Endothelial cell of umbilical vein (primary cell): ENCODE measurements at regions not wholly inside any gene's neighbourhood (a gene's known extent, or its start where the extent isn't known, plus 50 kb on each side); places are given as distances from the start of the nearest gene placed in this dataset.

Experiments used
- CTCF ChIP-seq, 2 donors: IDR thresholded peaks; 1 replicate in 1 of 2; 2 replicates in 1 of 2; pipeline ENCODE4 v1.5.1; 2011; ENCODE audit warnings: low read length in 2 of 2, mild to moderate bottlenecking in 2 of 2, moderate library complexity in 2 of 2, control low read depth in 1 of 2, inconsistent platforms in 1 of 2, low read depth in 1 of 2; ENCODE audit not compliant: insufficient read depth in 1 of 2; ENCODE audit errors: extremely low read depth in 1 of 2
- EZH2 ChIP-seq: IDR thresholded peaks from 2 replicates; pipeline ENCODE4 v1.6.1; 2012; ENCODE audit warnings: borderline replicate concordance, low read depth, mild to moderate bottlenecking, moderate library complexity, low read length, inconsistent platforms; ENCODE audit not compliant: severe bottlenecking
- FOS ChIP-seq: IDR thresholded peaks from 2 replicates; pipeline ENCODE4 v1.6.1; 2011; ENCODE audit warnings: mild to moderate bottlenecking, low read length, moderate library complexity, borderline replicate concordance; ENCODE audit not compliant: insufficient read depth
- GATA2 ChIP-seq: IDR thresholded peaks from 2 replicates; pipeline ENCODE4 v1.7.0; 2011; ENCODE audit warnings: low read depth, mild to moderate bottlenecking, moderate library complexity, mixed read lengths, low read length; ENCODE audit not compliant: insufficient read length, insufficient read depth
- JUN ChIP-seq: IDR thresholded peaks from 2 replicates; pipeline ENCODE4 v1.6.1; 2011; ENCODE audit warnings: borderline replicate concordance, low read depth; ENCODE audit not compliant: insufficient read length, insufficient read depth
- MAX ChIP-seq: IDR thresholded peaks from 2 replicates; pipeline ENCODE4 v1.6.1; 2011; ENCODE audit not compliant: insufficient read depth, insufficient read length
- MYC ChIP-seq: IDR thresholded peaks from one replicate; pipeline ENCODE4 v1.6.1; 2011; ENCODE audit warnings: mild to moderate bottlenecking, low read depth, low read length
- POLR2A ChIP-seq: IDR thresholded peaks from 2 replicates; pipeline ENCODE4 v1.6.1; 2012; ENCODE audit warnings: low read depth, mild to moderate bottlenecking, control low read depth, low read length
- POLR2AphosphoS5 ChIP-seq: IDR thresholded peaks from 2 replicates; pipeline ENCODE4 v1.6.1; 2012; ENCODE audit warnings: low read depth, mild to moderate bottlenecking, control low read depth, low read length, moderate library complexity; ENCODE audit not compliant: insufficient read depth

GRCh38 chr14:65821224-65821753 lies 408.8 kb downstream of the FUT8 start:
- TF ChIP-seq CTCF (IDR thresholded peaks at IDR 0.05; ENCODE audit: extremely low read depth in 1 of 2, insufficient read depth in 1 of 2, low read depth in 1 of 2, low read length in 2 of 2) (no peak), EZH2 (no peak), POLR2A (no peak), MAX (no peak), POLR2AphosphoS5 (no peak), FOS (no peak), MYC (no peak), JUN (no peak), GATA2 (no peak)
